ENCODE measurements at regions not wholly inside any gene's neighbourhood (a gene's known extent, or its start where the extent isn't known, plus 50 kb on each side); places are given as distances from the start of the nearest gene placed in this dataset.
"Not testable (repeated sequence)": the region's sequence is repeated elsewhere in the genome, so short reads cannot be mapped to it uniquely, and the experiment has no call there.

- DNase-seq, result no peak
These were observed 1163.5 kb upstream of the LRRTM3 start for GRCh38 chr10:65762311-65762710.

- DNase-seq, result no peak
These were observed 1160.8 kb upstream of the LRRTM3 start for GRCh38 chr10:65765006-65765541.

GRCh38 chr10:65769828-65770227 is 1156.0 kb upstream of the LRRTM3 start:
- DNase-seq, result no peak

- DNase-seq, result no peak
These were observed 1147.1 kb upstream of the LRRTM3 start for GRCh38 chr10:65778753-65779152.

GRCh38 chr10:65779985-65780384 is 1145.9 kb upstream of the LRRTM3 start:
- DNase-seq, result no peak

GRCh38 chr10:65786279-65786678 is 1139.6 kb upstream of the LRRTM3 start:
- no peak for DNase-seq

- DNase-seq, result no peak
These were observed 1138.3 kb upstream of the LRRTM3 start for GRCh38 chr10:65787571-65787970.

GRCh38 chr10:65788271-65788670 is 1137.6 kb upstream of the LRRTM3 start:
- DNase-seq, result no peak

GRCh38 chr10:65791979-65792378 is 1133.9 kb upstream of the LRRTM3 start:
- DNase-seq, result no peak

- no peak for DNase-seq
These were observed 1132.0 kb upstream of the LRRTM3 start for GRCh38 chr10:65793738-65794425.

GRCh38 chr10:65794861-65795260 is 1131.0 kb upstream of the LRRTM3 start:
- not testable (repeated sequence) for DNase-seq

- no peak for DNase-seq
These were observed 1129.4 kb upstream of the LRRTM3 start for GRCh38 chr10:65796472-65796871.

GRCh38 chr10:65798133-65798532 is 1127.7 kb upstream of the LRRTM3 start:
- DNase-seq, result no peak

- no peak for DNase-seq
These were observed 1123.4 kb upstream of the LRRTM3 start for GRCh38 chr10:65802391-65802790.

- DNase-seq, result no peak
These were observed 1120.3 kb upstream of the LRRTM3 start for GRCh38 chr10:65805511-65805910.

GRCh38 chr10:65805993-65806392 is 1119.8 kb upstream of the LRRTM3 start:
- no peak for DNase-seq

- DNase-seq, result no peak
These were observed 1117.0 kb upstream of the LRRTM3 start for GRCh38 chr10:65808687-65809333.

GRCh38 chr10:65811931-65812525 is 1113.8 kb upstream of the LRRTM3 start:
- DNase-seq, result no peak

- DNase-seq, result no peak
These were observed 1109.3 kb upstream of the LRRTM3 start for GRCh38 chr10:65816536-65816935.

GRCh38 chr10:65818990-65819389 is 1106.8 kb upstream of the LRRTM3 start:
- DNase-seq, result no peak

GRCh38 chr10:65827359-65827758 is 1098.5 kb upstream of the LRRTM3 start:
- no peak for DNase-seq

GRCh38 chr10:65838811-65839210 is 1087.0 kb upstream of the LRRTM3 start:
- DNase-seq, result no peak

GRCh38 chr10:65843203-65843602 is 1082.6 kb upstream of the LRRTM3 start:
- no peak for DNase-seq

- DNase-seq, result no peak
These were observed 1079.9 kb upstream of the LRRTM3 start for GRCh38 chr10:65845916-65846315.

Data from NCI-H226 (cell line).